SK-N-SH (cell line): ENCODE measurements at regions not wholly inside any gene's neighbourhood (a gene's known extent, or its start where the extent isn't known, plus 50 kb on each side); places are given as distances from the start of the nearest gene placed in this dataset.

Source experiments
- CTCF ChIA-PET: fragments of 300-600, 350-600 bp; formaldehyde crosslinking; extraction: SDS; loops from one replicate; lab custom pipeline; 2021; lab: Yijun Ruan, JAX
- POLR2A ChIA-PET: fragments of 350-600 bp; sonication (Branson Sonifier 250); formaldehyde crosslinking; extraction: SDS; loops from one replicate; lab custom pipeline; 2020; ENCODE audit warnings: antibody characterized with exemption, inconsistent platforms; lab: Yijun Ruan, JAX
- DNase-seq: peaks from one replicate; pipeline ENCODE4 v3.0.0; 2012
- H2AFZ ChIP-seq: fragments of 200-600 bp; sonication (generic); 2 replicates; pipeline ENCODE4 v1.8.1; 2016; ENCODE audit warnings: antibody characterized with exemption, mild to moderate bottlenecking, low read depth
- H3F3A ChIP-seq: fragments of 200-600 bp; sonication (generic); replicated peaks from 2 replicates; pipeline ENCODE3; 2016; ENCODE audit warnings: antibody characterized with exemption, mild to moderate bottlenecking; ENCODE audit not compliant: insufficient read depth
- H3K27ac ChIP-seq, 2 experiments: fragments of 200-500 bp in 1 of 2; fragments of 200-600 bp in 1 of 2; sonication (Bioruptor generic) in 1 of 2; sonication (generic), shearing (Covaris generic) in 1 of 2; 2 replicates each; pipeline versions ENCODE4 v1.5.1 to v1.6.1; 2014 to 2016; ENCODE audit warnings: low read depth in 2 of 2, inconsistent platforms in 1 of 2, low read length in 1 of 2, mild to moderate bottlenecking in 1 of 2, mixed read lengths in 1 of 2
- H3K27me3 ChIP-seq: fragments of 200-600 bp; sonication (generic), shearing (Covaris generic); 2 replicates; pipeline ENCODE4 v1.6.1; 2016; ENCODE audit warnings: mixed run types; ENCODE audit not compliant: insufficient read depth
- H3K36me3 ChIP-seq, 2 experiments: fragments of 200-500 bp in 1 of 2; fragments of 200-600 bp in 1 of 2; sonication (Bioruptor generic) in 1 of 2; sonication (generic) in 1 of 2; replicated peaks in 1 of 2; 2 replicates each; pipeline versions ENCODE3 to v1.5.1; 2014 to 2016; ENCODE audit warnings: low read length in 1 of 2, mild to moderate bottlenecking in 1 of 2; ENCODE audit not compliant: insufficient read depth in 2 of 2, control insufficient read depth in 1 of 2
- H3K4me1 ChIP-seq, 2 experiments: fragments of 200-500 bp in 1 of 2; fragments of 200-600 bp in 1 of 2; sonication (Bioruptor generic) in 1 of 2; sonication (generic), shearing (Covaris generic) in 1 of 2; 2 replicates each; pipeline versions ENCODE4 v1.5.1 to v1.6.1; 2014 to 2016; ENCODE audit warnings: low read depth in 1 of 2, low read length in 1 of 2, mixed run types in 1 of 2; ENCODE audit not compliant: insufficient read depth in 2 of 2, control insufficient read depth in 1 of 2
- H3K4me2 ChIP-seq: fragments of 200-600 bp; sonication (generic), shearing (Covaris generic); 2 replicates; pipeline ENCODE4 v1.6.1; 2017; ENCODE audit warnings: mixed run types
- H3K4me3 ChIP-seq, 2 experiments: fragments of 200-500 bp in 1 of 2; fragments of 200-600 bp in 1 of 2; sonication (Bioruptor generic) in 1 of 2; sonication (generic), shearing (Covaris generic) in 1 of 2; 2 replicates each; pipeline versions ENCODE4 v1.5.1 to v1.8.1; 2014 to 2016; ENCODE audit warnings: low read depth in 2 of 2, inconsistent platforms in 1 of 2, low read length in 1 of 2, mild to moderate bottlenecking in 1 of 2, mixed read lengths in 1 of 2, moderate library complexity in 1 of 2
- H3K79me2 ChIP-seq: fragments of 200-600 bp; sonication (generic); 2 replicates; pipeline ENCODE4 v1.8.1; 2017; ENCODE audit warnings: mild to moderate bottlenecking; ENCODE audit not compliant: insufficient read depth
- H3K9ac ChIP-seq: fragments of 200-600 bp; sonication (generic); 2 replicates; pipeline ENCODE4 v1.6.1; 2017; ENCODE audit warnings: mixed run types
- H3K9me2 ChIP-seq: fragments of 200-600 bp; sonication (generic); 2 replicates; pipeline ENCODE4 v1.6.1; 2017; ENCODE audit warnings: mixed run types
- H3K9me3 ChIP-seq: fragments of 200-600 bp; sonication (generic); 2 replicates; pipeline ENCODE4 v1.6.1; 2017; ENCODE audit warnings: mixed run types, mild to moderate bottlenecking, moderate library complexity
- H4K20me1 ChIP-seq: fragments of 200-600 bp; sonication (generic); 2 replicates; pipeline ENCODE4 v1.6.1; 2017; ENCODE audit warnings: mild to moderate bottlenecking, mixed run types; ENCODE audit not compliant: insufficient read depth
- CHD2 ChIP-seq: fragments of 150-350 bp; IDR thresholded peaks from 2 replicates; pipeline ENCODE4 v1.6.1; 2018; ENCODE audit warnings: low read length; ENCODE audit not compliant: partially characterized antibody
- JUND ChIP-seq: IDR thresholded peaks from 2 replicates; pipeline ENCODE4 v1.4.0; 2012
- MXI1 ChIP-seq: IDR thresholded peaks from 2 replicates; pipeline ENCODE4 v1.6.1; 2012; ENCODE audit warnings: mild to moderate bottlenecking, low read depth, low read length, improper control_type of control experiment
- NFIC ChIP-seq: IDR thresholded peaks from 2 replicates; pipeline ENCODE4 v1.4.0; 2012; ENCODE audit warnings: borderline replicate concordance
- POLR2AphosphoS5 ChIP-seq: IDR thresholded peaks from 2 replicates; pipeline ENCODE4 v1.6.1; 2012; ENCODE audit warnings: low read depth, low read length
- RXRA ChIP-seq: IDR thresholded peaks from 2 replicates; pipeline ENCODE4 v1.4.0; 2012; ENCODE audit warnings: low read depth, mild to moderate bottlenecking, borderline replicate concordance
- TEAD4 ChIP-seq: IDR thresholded peaks from 2 replicates; pipeline ENCODE4 v1.4.0; 2012; ENCODE audit warnings: mild to moderate bottlenecking, borderline replicate concordance; ENCODE audit not compliant: insufficient read depth
- YY1 ChIP-seq: IDR thresholded peaks from 2 replicates; pipeline ENCODE4 v1.4.0; 2012; ENCODE audit warnings: low read depth, mild to moderate bottlenecking
- WGBS: methylation state at CpG from one replicate; pipeline ENCODE4 v1.1.6; 2017; ENCODE audit warnings: low lambda C conversion rate; 5-methylcytosine and 5-hydroxymethylcytosine counted together
- TF ChIP-seq, protein P1 (sequence below): fragments of 150-350 bp; IDR thresholded peaks from 2 replicates; pipeline ENCODE4 v1.6.1; 2017; ENCODE audit warnings: antibody characterized with exemption, low read length, low read depth, borderline replicate concordance
- TF ChIP-seq, protein P2 (sequence below): IDR thresholded peaks from 2 replicates; pipeline ENCODE4 v1.6.1; 2012; ENCODE audit warnings: mild to moderate bottlenecking, low read depth, low read length, moderate library complexity

GRCh38 chr2:121041516-121041915, 243.5 kb downstream of the TFCP2L1 start:
- Histone ChIP-seq H4K20me1 (no peaks in the 10 kb centered on the region), H3K27me3 (peaks cover 7% of the 10 kb centered on the region; the same call in 1 of the 2 replicates), H3K9ac (no peak overlapping the region), H3K27ac (no peak overlapping the region), H3K36me3 (no peaks in the 10 kb centered on the region), H3F3A (no peaks in the 10 kb centered on the region), H3K79me2 (no peaks in the 10 kb centered on the region)
- 0% methylated on average over 1 of the region's 1 CpG for WGBS
- no peak for DNase-seq
- TF ChIP-seq POLR2AphosphoS5 (no peak), NFIC (no peak), JUND (no peak), YY1 (no peak), CHD2 (no peak), TEAD4 (no peak)
- TF ChIP-seq, protein P1, sequence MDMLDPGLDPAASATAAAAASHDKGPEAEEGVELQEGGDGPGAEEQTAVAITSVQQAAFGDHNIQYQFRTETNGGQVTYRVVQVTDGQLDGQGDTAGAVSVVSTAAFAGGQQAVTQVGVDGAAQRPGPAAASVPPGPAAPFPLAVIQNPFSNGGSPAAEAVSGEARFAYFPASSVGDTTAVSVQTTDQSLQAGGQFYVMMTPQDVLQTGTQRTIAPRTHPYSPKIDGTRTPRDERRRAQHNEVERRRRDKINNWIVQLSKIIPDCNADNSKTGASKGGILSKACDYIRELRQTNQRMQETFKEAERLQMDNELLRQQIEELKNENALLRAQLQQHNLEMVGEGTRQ, result no peak
- TF ChIP-seq, all 33 proteins: peak for 0
- ChIA-PET CTCF (interaction anchor here (2.0 kb wide), 1 partner anchor 39 kb away, joined by 4 read pairs; no protein-coding TSS in a partner anchor), POLR2A (no interaction called here)
- no peak overlapping the region for H3K4me2 ChIP-seq
- H3K9me2 ChIP-seq, result no peaks in the 10 kb centered on the region
- no peaks in the 10 kb centered on the region for H3K9me3 ChIP-seq
- no peak overlapping the region for H2AFZ ChIP-seq
- peaks cover 0 to 18% of the 10 kb centered on the region in 2 experiments; a peak in 1 of 4 replicates for H3K4me1 ChIP-seq
- no peak overlapping the region for H3K4me3 ChIP-seq

DNA sequence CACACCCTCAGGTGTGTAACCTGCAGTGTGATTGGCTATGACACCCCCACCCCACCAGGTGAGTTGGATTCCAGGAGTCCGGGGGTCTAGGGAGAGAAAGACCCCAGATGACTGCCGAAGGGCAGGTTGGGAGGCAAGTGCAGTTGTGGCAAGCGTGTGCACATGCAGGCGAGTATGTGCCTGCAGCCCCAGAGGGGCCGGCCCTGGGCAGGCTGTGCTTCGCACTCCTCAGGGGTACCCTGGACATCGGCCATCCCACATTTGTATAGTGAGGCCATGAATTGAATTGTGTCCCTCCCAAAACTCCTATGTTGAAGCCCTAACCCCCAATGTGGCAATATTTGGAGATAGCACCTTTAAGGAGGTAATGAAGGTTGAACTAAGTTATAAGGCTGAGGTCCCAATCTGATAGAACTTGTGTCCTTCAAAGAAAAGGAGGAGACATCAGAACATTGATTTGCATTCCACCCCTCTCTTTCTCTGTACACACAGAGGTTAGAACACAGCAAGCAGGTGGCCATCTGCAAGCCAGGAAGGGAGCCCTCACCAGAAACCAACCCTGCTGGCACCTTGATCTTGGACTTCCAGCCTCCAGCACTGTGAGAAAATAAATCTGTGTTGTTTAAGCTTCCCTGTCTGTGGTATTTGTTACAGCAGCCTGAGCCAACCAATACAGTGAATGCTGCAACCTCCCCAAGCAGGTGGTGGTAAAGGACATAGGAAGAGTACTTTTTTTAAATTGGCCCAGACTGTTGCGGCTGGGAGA, 241.8 kb downstream of the TFCP2L1 start:
- Histone ChIP-seq H3K4me2 (no peak overlapping the region), H3K27ac (no peak overlapping the region), H3K79me2 (no peaks in the 10 kb centered on the region), H3K9me2 (no peaks in the 10 kb centered on the region), H3K9ac (no peak overlapping the region), H3K36me3 (no peaks in the 10 kb centered on the region), H3K9me3 (no peaks in the 10 kb centered on the region), H3K27me3 (no peaks in the 10 kb centered on the region; the same call in 1 of the 2 replicates), H4K20me1 (no peaks in the 10 kb centered on the region), H3K4me1 (peaks cover 0 to 15% of the 10 kb centered on the region in 2 experiments; a peak in 1 of 4 replicates), H2AFZ (no peak overlapping the region), H3K4me3 (no peak overlapping the region), H3F3A (no peaks in the 10 kb centered on the region)
- ChIA-PET CTCF (no interaction called here), POLR2A (no interaction called here)
- TF ChIP-seq, protein P2, sequence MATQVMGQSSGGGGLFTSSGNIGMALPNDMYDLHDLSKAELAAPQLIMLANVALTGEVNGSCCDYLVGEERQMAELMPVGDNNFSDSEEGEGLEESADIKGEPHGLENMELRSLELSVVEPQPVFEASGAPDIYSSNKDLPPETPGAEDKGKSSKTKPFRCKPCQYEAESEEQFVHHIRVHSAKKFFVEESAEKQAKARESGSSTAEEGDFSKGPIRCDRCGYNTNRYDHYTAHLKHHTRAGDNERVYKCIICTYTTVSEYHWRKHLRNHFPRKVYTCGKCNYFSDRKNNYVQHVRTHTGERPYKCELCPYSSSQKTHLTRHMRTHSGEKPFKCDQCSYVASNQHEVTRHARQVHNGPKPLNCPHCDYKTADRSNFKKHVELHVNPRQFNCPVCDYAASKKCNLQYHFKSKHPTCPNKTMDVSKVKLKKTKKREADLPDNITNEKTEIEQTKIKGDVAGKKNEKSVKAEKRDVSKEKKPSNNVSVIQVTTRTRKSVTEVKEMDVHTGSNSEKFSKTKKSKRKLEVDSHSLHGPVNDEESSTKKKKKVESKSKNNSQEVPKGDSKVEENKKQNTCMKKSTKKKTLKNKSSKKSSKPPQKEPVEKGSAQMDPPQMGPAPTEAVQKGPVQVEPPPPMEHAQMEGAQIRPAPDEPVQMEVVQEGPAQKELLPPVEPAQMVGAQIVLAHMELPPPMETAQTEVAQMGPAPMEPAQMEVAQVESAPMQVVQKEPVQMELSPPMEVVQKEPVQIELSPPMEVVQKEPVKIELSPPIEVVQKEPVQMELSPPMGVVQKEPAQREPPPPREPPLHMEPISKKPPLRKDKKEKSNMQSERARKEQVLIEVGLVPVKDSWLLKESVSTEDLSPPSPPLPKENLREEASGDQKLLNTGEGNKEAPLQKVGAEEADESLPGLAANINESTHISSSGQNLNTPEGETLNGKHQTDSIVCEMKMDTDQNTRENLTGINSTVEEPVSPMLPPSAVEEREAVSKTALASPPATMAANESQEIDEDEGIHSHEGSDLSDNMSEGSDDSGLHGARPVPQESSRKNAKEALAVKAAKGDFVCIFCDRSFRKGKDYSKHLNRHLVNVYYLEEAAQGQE, result no peak
- no peak for TF ChIP-seq JUND
- no peak for TF ChIP-seq RXRA
- TF ChIP-seq MXI1, result no peak
- DNase-seq, result no peak
- WGBS, result 60% methylated on average over 4 of the region's 8 CpGs
